SK-N-SH treated with all-trans-retinoic acid at 6 μM for 48 hours (cell line): ENCODE measurements at regions not wholly inside any gene's neighbourhood (a gene's known extent, or its start where the extent isn't known, plus 50 kb on each side); places are given as distances from the start of the nearest gene placed in this dataset.

Experiments used
- ATAC-seq: fragments of 200-7000 bp; cut with Tn5 transposase; 3 replicates; pipeline ENCODE4 v1.9.1; 2020; ENCODE audit warnings: mild to moderate bottlenecking, moderate library complexity
- ARNTL ChIP-seq: fragments of 450-650 bp; formaldehyde crosslinking; IDR thresholded peaks from 2 replicates; pipeline ENCODE4 v1.5.0; 2020; ENCODE audit warnings: low read depth, mild to moderate bottlenecking, moderate library complexity, borderline replicate concordance
- BACH2 ChIP-seq: fragments of 250-450 bp; sonication (Bioruptor Pico); IDR thresholded peaks from 2 replicates; pipeline ENCODE4 v1.9.0; 2021; ENCODE audit warnings: mild to moderate bottlenecking, borderline replicate concordance
- CSDC2 ChIP-seq: fragments of 250-450 bp; sonication (Bioruptor Pico); IDR thresholded peaks from 2 replicates; pipeline ENCODE4 v1.5.0; 2020; ENCODE audit warnings: mild to moderate bottlenecking, moderate library complexity
- ESRRG ChIP-seq: fragments of 250-450 bp; sonication (Bioruptor Pico); IDR thresholded peaks from 2 replicates; pipeline ENCODE4 v1.6.1; 2021; ENCODE audit warnings: mild to moderate bottlenecking
- GLIS3 ChIP-seq: fragments of 250-450 bp; sonication (Bioruptor Pico); IDR thresholded peaks from 2 replicates; pipeline ENCODE4 v1.5.0; 2020; ENCODE audit warnings: mild to moderate bottlenecking, moderate library complexity
- ISL1 ChIP-seq: fragments of 250-450 bp; sonication (Bioruptor Pico); IDR thresholded peaks from 2 replicates; pipeline ENCODE4 v2.1.2; 2022; ENCODE audit warnings: mild to moderate bottlenecking, moderate library complexity
- OSR1 ChIP-seq: fragments of 250-450 bp; sonication (Bioruptor Pico); IDR thresholded peaks from 2 replicates; pipeline ENCODE4 v1.8.0; 2022; ENCODE audit warnings: moderate library complexity, mild to moderate bottlenecking, inconsistent platforms
- PPARA ChIP-seq: fragments of 250-450 bp; sonication (Bioruptor Pico); IDR thresholded peaks from 2 replicates; pipeline ENCODE4 v1.5.0; 2020; ENCODE audit warnings: mild to moderate bottlenecking, borderline replicate concordance
- RARB ChIP-seq: fragments of 250-450 bp; sonication (Bioruptor Pico); IDR thresholded peaks from 2 replicates; pipeline ENCODE4 v1.8.0; 2021; ENCODE audit warnings: mild to moderate bottlenecking, moderate library complexity
- SNAI2 ChIP-seq: fragments of 250-450 bp; sonication (Bioruptor Pico); IDR thresholded peaks from 2 replicates; pipeline ENCODE4 v1.5.0; 2020; ENCODE audit warnings: mild to moderate bottlenecking, moderate library complexity
- TCF4 ChIP-seq: fragments of 250-450 bp; sonication (Bioruptor Pico); IDR thresholded peaks from 2 replicates; pipeline ENCODE4 v1.8.0; 2021; ENCODE audit warnings: mild to moderate bottlenecking, moderate library complexity, borderline replicate concordance
- TOX ChIP-seq: fragments of 250-450 bp; sonication (Bioruptor Pico); IDR thresholded peaks from 2 replicates; pipeline ENCODE4 v1.8.0; 2021; ENCODE audit warnings: mild to moderate bottlenecking, moderate library complexity, borderline replicate concordance
- ZC3H10 ChIP-seq: fragments of 250-450 bp; sonication (Bioruptor Pico); IDR thresholded peaks from 2 replicates; pipeline ENCODE4 v1.5.1; 2021; ENCODE audit warnings: mild to moderate bottlenecking, moderate library complexity
- ZFP3 ChIP-seq: fragments of 250-450 bp; sonication (Bioruptor Pico); IDR thresholded peaks from 2 replicates; pipeline ENCODE4 v1.5.0; 2020; ENCODE audit warnings: mild to moderate bottlenecking, moderate library complexity
- ZFP30 ChIP-seq: fragments of 450-650 bp; formaldehyde crosslinking; IDR thresholded peaks from 2 replicates; pipeline ENCODE4 v1.5.0; 2022; ENCODE audit warnings: mild to moderate bottlenecking, moderate library complexity
- ZNF565 ChIP-seq: fragments of 450-650 bp; formaldehyde crosslinking; conservative IDR thresholded peaks from 2 replicates; pipeline ENCODE4 v1.5.0; 2020; ENCODE audit warnings: low read depth, mild to moderate bottlenecking, moderate library complexity
- ZNF70 ChIP-seq: fragments of 450-650 bp; formaldehyde crosslinking; IDR thresholded peaks from 2 replicates; pipeline ENCODE4 v1.5.0; 2020; ENCODE audit warnings: mild to moderate bottlenecking, moderate library complexity
- ZNF8 ChIP-seq: fragments of 450-650 bp; formaldehyde crosslinking; IDR thresholded peaks from 2 replicates; pipeline ENCODE4 v1.5.0; 2020; ENCODE audit warnings: mild to moderate bottlenecking, moderate library complexity
- TF ChIP-seq, protein P1 (sequence below): fragments of 250-450 bp; sonication (Bioruptor Pico); IDR thresholded peaks from 2 replicates; pipeline ENCODE4 v1.8.0; 2020; ENCODE audit warnings: mild to moderate bottlenecking, moderate library complexity, borderline replicate concordance
- TF ChIP-seq, protein P2 (sequence below): fragments of 250-450 bp; sonication (Bioruptor Pico); IDR thresholded peaks from 2 replicates; pipeline ENCODE4 v1.5.0; 2020; ENCODE audit warnings: mild to moderate bottlenecking, moderate library complexity
- TF ChIP-seq, protein P3 (sequence below): fragments of 250-450 bp; sonication (Bioruptor Pico); IDR thresholded peaks from 2 replicates; pipeline ENCODE4 v1.5.1; 2020; ENCODE audit warnings: low read depth, mild to moderate bottlenecking, moderate library complexity
- TF ChIP-seq, protein P4 (sequence below): fragments of 250-450 bp; sonication (Bioruptor Pico); IDR thresholded peaks from 2 replicates; pipeline ENCODE4 v1.8.0; 2021; ENCODE audit warnings: low read depth, mild to moderate bottlenecking, moderate library complexity, borderline replicate concordance
- TF ChIP-seq, protein P5 (sequence below): fragments of 250-450 bp; sonication (Bioruptor Pico); IDR thresholded peaks from 2 replicates; pipeline ENCODE4 v1.5.1; 2021; ENCODE audit warnings: mild to moderate bottlenecking, moderate library complexity

DNA sequence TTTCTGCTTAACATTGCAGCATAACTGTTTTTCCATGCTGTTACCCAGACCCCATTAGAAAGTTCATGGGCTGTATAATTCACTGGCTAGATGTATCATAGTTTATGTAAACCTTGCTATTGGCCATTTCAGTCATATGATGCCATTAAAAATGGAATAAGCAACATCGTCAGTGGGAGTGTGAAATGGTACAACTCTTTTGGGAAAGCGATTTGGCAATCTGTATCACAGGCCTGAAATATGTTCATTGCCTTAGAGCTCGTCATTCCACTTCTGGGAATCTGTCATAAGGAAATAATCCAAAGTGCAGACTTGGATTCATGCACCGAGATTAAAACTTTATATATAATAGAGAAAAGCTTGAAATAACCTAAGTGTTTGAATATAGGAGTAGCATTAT, 77.9 kb upstream of the KLF4 start:
- no peak for TF ChIP-seq SNAI2 (CRISPR knock-in tag)
- TF ChIP-seq RARB (CRISPR knock-in tag), result no peak
- TF ChIP-seq ZC3H10 (CRISPR knock-in tag), result no peak
- TF ChIP-seq PPARA (CRISPR knock-in tag), result no peak
- TF ChIP-seq, protein P1, sequence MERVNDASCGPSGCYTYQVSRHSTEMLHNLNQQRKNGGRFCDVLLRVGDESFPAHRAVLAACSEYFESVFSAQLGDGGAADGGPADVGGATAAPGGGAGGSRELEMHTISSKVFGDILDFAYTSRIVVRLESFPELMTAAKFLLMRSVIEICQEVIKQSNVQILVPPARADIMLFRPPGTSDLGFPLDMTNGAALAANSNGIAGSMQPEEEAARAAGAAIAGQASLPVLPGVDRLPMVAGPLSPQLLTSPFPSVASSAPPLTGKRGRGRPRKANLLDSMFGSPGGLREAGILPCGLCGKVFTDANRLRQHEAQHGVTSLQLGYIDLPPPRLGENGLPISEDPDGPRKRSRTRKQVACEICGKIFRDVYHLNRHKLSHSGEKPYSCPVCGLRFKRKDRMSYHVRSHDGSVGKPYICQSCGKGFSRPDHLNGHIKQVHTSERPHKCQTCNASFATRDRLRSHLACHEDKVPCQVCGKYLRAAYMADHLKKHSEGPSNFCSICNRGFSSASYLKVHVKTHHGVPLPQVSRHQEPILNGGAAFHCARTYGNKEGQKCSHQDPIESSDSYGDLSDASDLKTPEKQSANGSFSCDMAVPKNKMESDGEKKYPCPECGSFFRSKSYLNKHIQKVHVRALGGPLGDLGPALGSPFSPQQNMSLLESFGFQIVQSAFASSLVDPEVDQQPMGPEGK (CRISPR knock-in tag), result no peak
- TF ChIP-seq ZNF70 (CRISPR knock-in tag), result no peak
- no peak for TF ChIP-seq ZNF8
- TF ChIP-seq, protein P2, sequence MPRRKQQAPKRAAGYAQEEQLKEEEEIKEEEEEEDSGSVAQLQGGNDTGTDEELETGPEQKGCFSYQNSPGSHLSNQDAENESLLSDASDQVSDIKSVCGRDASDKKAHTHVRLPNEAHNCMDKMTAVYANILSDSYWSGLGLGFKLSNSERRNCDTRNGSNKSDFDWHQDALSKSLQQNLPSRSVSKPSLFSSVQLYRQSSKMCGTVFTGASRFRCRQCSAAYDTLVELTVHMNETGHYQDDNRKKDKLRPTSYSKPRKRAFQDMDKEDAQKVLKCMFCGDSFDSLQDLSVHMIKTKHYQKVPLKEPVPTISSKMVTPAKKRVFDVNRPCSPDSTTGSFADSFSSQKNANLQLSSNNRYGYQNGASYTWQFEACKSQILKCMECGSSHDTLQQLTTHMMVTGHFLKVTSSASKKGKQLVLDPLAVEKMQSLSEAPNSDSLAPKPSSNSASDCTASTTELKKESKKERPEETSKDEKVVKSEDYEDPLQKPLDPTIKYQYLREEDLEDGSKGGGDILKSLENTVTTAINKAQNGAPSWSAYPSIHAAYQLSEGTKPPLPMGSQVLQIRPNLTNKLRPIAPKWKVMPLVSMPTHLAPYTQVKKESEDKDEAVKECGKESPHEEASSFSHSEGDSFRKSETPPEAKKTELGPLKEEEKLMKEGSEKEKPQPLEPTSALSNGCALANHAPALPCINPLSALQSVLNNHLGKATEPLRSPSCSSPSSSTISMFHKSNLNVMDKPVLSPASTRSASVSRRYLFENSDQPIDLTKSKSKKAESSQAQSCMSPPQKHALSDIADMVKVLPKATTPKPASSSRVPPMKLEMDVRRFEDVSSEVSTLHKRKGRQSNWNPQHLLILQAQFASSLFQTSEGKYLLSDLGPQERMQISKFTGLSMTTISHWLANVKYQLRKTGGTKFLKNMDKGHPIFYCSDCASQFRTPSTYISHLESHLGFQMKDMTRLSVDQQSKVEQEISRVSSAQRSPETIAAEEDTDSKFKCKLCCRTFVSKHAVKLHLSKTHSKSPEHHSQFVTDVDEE (CRISPR knock-in tag), result no peak
- TF ChIP-seq ESRRG (CRISPR knock-in tag), result no peak
- no peak for TF ChIP-seq ZNF565 (CRISPR knock-in tag)
- no peak for TF ChIP-seq TCF4 (CRISPR knock-in tag)
- TF ChIP-seq, protein P3, sequence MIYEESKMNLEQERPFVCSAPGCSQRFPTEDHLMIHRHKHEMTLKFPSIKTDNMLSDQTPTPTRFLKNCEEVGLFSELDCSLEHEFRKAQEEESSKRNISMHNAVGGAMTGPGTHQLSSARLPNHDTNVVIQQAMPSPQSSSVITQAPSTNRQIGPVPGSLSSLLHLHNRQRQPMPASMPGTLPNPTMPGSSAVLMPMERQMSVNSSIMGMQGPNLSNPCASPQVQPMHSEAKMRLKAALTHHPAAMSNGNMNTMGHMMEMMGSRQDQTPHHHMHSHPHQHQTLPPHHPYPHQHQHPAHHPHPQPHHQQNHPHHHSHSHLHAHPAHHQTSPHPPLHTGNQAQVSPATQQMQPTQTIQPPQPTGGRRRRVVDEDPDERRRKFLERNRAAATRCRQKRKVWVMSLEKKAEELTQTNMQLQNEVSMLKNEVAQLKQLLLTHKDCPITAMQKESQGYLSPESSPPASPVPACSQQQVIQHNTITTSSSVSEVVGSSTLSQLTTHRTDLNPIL, result no peak
- TF ChIP-seq GLIS3, result no peak
- no peak for TF ChIP-seq TOX
- TF ChIP-seq CSDC2, result no peak
- no peak for TF ChIP-seq ARNTL (CRISPR knock-in tag)
- no peak for TF ChIP-seq ISL1 (CRISPR knock-in tag)
- no peak for TF ChIP-seq OSR1 (CRISPR knock-in tag)
- no peak for TF ChIP-seq ZFP30 (CRISPR knock-in tag)
- TF ChIP-seq, all 23 proteins: peak for 0
- ATAC-seq, result no peak

DNA sequence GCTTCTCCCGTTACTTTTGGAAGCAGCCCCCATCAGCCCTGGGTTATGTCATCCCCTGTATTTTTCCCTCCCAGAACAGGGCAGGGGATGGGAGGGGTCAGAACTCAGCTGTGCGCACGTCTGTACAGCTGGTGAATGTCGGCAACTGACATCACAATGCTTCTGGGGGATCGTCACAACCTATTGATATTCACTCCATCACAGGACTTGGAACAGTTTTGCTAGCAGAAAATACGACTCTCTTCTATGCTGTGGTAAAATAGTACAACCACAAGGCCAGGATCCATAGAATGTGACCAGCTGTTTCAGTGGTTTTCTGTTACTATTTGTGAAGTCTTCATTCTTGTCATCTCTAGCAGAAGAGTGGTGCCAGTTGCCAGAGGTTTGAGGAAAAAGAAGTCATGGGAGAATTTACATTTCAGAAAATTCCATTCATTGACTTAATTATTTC, 77.1 kb upstream of the KLF4 start:
- ATAC-seq, result no peak
- TF ChIP-seq ZFP30 (CRISPR knock-in tag) (no peak), PPARA (CRISPR knock-in tag) (no peak), ESRRG (CRISPR knock-in tag) (no peak), ZNF565 (CRISPR knock-in tag) (no peak), OSR1 (CRISPR knock-in tag) (no peak), ARNTL (CRISPR knock-in tag) (no peak), SNAI2 (CRISPR knock-in tag) (no peak), ZNF8 (no peak), ISL1 (CRISPR knock-in tag) (no peak), BACH2 (CRISPR knock-in tag) (no peak), ZC3H10 (CRISPR knock-in tag) (no peak), ZFP3 (no peak), TOX (no peak)
- TF ChIP-seq, protein P2 (CRISPR knock-in tag), result no peak
- TF ChIP-seq, protein P4, sequence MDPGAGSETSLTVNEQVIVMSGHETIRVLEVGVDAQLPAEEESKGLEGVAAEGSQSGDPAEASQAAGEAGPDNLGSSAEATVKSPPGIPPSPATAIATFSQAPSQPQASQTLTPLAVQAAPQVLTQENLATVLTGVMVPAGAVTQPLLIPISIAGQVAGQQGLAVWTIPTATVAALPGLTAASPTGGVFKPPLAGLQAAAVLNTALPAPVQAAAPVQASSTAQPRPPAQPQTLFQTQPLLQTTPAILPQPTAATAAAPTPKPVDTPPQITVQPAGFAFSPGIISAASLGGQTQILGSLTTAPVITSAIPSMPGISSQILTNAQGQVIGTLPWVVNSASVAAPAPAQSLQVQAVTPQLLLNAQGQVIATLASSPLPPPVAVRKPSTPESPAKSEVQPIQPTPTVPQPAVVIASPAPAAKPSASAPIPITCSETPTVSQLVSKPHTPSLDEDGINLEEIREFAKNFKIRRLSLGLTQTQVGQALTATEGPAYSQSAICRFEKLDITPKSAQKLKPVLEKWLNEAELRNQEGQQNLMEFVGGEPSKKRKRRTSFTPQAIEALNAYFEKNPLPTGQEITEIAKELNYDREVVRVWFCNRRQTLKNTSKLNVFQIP (CRISPR knock-in tag), result no peak
- TF ChIP-seq, protein P3, result no peak
- TF ChIP-seq, protein P5, sequence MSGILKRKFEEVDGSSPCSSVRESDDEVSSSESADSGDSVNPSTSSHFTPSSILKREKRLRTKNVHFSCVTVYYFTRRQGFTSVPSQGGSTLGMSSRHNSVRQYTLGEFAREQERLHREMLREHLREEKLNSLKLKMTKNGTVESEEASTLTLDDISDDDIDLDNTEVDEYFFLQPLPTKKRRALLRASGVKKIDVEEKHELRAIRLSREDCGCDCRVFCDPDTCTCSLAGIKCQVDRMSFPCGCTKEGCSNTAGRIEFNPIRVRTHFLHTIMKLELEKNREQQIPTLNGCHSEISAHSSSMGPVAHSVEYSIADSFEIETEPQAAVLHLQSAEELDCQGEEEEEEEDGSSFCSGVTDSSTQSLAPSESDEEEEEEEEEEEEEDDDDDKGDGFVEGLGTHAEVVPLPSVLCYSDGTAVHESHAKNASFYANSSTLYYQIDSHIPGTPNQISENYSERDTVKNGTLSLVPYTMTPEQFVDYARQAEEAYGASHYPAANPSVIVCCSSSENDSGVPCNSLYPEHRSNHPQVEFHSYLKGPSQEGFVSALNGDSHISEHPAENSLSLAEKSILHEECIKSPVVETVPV, result no peak
- TF ChIP-seq, protein P1 (CRISPR knock-in tag), result no peak
- TF ChIP-seq, all 23 proteins: peak for 0
